Colonic mucosa (tissue), 4 donors: ENCODE measurements at regions not wholly inside any gene's neighbourhood (a gene's known extent, or its start where the extent isn't known, plus 50 kb on each side); places are given as distances from the start of the nearest gene placed in this dataset.

ENCODE experiments used
- DNase-seq: peaks from one replicate; pipeline ENCODE4 v3.0.0-alpha.2; 2020
- H3K27ac ChIP-seq: fragments of 200-600 bp; one replicate; pipeline ENCODE4 v1.8.0; 2021
- H3K27me3 ChIP-seq: fragments of 200-600 bp; one replicate; pipeline ENCODE4 v1.8.0; 2021
- H3K36me3 ChIP-seq: fragments of 200-600 bp; one replicate; pipeline ENCODE4 v1.8.0; 2021
- H3K4me1 ChIP-seq: fragments of 200-600 bp; one replicate; pipeline ENCODE4 v1.8.0; 2021; ENCODE audit warnings: mild to moderate bottlenecking
- H3K4me3 ChIP-seq: fragments of 200-600 bp; one replicate; pipeline ENCODE4 v1.8.0; 2021
- H3K9ac ChIP-seq, 2 donors: one replicate each; pipeline ENCODE4 v1.7.0; 2013; ENCODE audit warnings: control low read depth in 2 of 2, low read depth in 2 of 2, low read length in 2 of 2
- H3K9me3 ChIP-seq: fragments of 200-600 bp; one replicate; pipeline ENCODE4 v1.8.0; 2021
- intact Hi-C: fragments of 100-400 bp; cut with DNase I; formaldehyde crosslinking; loops from one replicate; pipeline ENCODE4 v1.14.1; 2022
- TF ChIP-seq, protein P1 (sequence below): fragments of 200-600 bp; IDR thresholded peaks from one replicate; pipeline ENCODE4 v1.8.0; 2022; ENCODE audit warnings: antibody characterized with exemption, mild to moderate bottlenecking
- donor health status: healthy.
- donor health status: DM: no; HTN: no; CAD: no.
- donor health status: DM: no; HTN: no; CAD: no.

DNA sequence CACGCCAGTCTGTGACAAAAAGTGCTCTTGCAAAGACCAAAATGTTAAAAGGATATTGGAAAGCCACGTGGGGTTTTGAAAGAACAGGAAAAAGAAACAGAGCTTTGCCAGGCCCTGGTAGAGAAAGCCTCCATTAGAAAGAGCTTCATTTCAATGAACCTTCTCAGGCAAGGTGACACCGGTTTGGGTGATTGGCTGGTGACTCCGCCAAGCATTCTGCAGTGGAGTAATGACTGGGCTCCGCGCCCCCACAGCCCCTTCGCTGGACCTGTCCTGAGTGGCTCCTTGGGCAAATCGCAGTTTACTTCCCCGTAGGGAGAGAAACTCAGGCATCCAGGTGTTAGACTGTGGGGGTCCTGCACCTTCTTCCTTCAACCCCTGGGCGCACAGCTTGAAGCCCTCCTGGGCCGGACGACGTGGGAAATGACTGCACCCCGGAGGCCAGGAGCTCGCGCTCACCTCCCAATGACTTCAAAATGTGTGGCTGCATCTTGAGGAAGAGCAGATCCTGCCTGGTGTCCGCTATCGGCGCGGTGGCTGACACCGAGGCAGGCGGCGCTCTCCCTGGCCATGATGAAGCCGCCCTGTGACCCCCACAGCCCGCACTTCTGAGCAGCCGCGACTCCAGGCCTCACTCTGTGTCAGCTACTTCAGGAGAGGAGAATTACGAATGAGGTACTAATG is 444.6 kb upstream of the SGCG start:
- Histone ChIP-seq H3K27me3 (no peaks in the 10 kb centered on the region), H3K9me3 (no peaks in the 10 kb centered on the region), H3K9ac (no peak overlapping the region), H3K27ac (no peak overlapping the region), H3K4me3 (no peak overlapping the region), H3K4me1 (no peaks in the 10 kb centered on the region), H3K36me3 (no peaks in the 10 kb centered on the region)
- no peak for DNase-seq
- TF ChIP-seq, protein P1, sequence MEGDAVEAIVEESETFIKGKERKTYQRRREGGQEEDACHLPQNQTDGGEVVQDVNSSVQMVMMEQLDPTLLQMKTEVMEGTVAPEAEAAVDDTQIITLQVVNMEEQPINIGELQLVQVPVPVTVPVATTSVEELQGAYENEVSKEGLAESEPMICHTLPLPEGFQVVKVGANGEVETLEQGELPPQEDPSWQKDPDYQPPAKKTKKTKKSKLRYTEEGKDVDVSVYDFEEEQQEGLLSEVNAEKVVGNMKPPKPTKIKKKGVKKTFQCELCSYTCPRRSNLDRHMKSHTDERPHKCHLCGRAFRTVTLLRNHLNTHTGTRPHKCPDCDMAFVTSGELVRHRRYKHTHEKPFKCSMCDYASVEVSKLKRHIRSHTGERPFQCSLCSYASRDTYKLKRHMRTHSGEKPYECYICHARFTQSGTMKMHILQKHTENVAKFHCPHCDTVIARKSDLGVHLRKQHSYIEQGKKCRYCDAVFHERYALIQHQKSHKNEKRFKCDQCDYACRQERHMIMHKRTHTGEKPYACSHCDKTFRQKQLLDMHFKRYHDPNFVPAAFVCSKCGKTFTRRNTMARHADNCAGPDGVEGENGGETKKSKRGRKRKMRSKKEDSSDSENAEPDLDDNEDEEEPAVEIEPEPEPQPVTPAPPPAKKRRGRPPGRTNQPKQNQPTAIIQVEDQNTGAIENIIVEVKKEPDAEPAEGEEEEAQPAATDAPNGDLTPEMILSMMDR = no peak
- intact Hi-C loops = no loop called here

DNA sequence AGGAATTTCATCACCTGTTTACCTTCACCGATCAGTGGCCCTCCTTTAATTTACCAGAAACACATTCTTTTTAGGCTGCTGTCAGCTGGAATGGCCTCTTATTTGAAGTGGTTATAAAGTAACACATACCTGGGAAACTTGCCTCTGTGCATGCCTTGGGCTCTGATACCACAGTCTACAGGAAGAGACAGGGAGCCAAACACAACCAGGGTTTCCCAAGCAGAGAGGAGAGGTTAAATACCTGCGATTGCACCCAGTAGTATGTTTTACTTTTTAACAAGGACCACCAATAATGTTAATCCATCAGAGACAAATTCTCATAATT is 444.0 kb upstream of the SGCG start:
- intact Hi-C loops = no loop called here
- no peaks in the 10 kb centered on the region for H3K27me3 ChIP-seq
- no peak overlapping the region for H3K27ac ChIP-seq
- no peak overlapping the region for H3K4me3 ChIP-seq
- H3K9me3 ChIP-seq = no peaks in the 10 kb centered on the region
- TF ChIP-seq, protein P1 = no peak
- H3K4me1 ChIP-seq = no peaks in the 10 kb centered on the region
- DNase-seq = no peak
- no peaks in the 10 kb centered on the region for H3K36me3 ChIP-seq
- no peak overlapping the region for H3K9ac ChIP-seq

DNA sequence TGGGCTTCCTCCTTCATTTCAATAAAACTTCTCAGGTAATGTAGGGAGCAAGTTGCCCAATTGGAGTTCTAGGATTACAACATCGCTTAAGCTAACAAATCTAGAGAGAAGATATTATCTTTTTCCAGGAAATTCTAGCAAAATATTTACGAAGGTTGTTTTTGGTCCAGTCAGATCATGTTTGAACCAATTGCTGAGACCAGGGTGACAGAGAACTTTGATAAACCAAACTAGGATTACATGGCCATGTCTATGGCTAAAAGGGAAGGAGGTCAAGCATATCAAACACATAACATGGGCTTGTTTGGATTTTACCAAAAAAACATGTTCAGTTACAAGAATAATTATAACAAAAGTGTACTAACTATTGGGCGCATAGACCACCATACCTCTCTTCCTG is 442.4 kb upstream of the SGCG start:
- Histone ChIP-seq H3K9me3 (no peaks in the 10 kb centered on the region), H3K27me3 (no peaks in the 10 kb centered on the region), H3K4me3 (no peak overlapping the region), H3K27ac (no peak overlapping the region), H3K36me3 (no peaks in the 10 kb centered on the region), H3K9ac (no peak overlapping the region), H3K4me1 (no peaks in the 10 kb centered on the region)
- no peak for DNase-seq
- TF ChIP-seq, protein P1 = no peak
- intact Hi-C loops = no loop called here

DNA sequence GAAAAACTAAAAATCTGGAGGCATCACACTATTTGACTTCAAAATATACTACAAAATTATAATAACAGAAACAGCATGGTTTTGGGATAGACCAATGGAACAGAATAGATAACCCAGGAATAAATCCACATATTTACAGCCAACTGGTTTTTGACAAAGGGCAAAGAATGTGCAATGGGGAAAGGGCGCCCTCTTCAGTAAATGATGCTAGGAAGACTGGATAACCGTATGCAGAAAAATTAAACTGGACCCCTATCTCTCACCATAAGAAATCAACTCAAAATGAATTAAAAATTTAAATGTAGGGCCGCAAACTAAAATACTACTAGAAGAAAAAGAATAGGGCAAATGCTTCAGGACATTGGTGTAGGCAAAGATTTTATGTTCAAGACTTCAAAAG is 440.5 kb upstream of the SGCG start:
- no peaks in the 10 kb centered on the region for H3K9me3 ChIP-seq
- H3K4me1 ChIP-seq = no peaks in the 10 kb centered on the region
- intact Hi-C loops = no loop called here
- H3K27ac ChIP-seq = no peak overlapping the region
- no peak overlapping the region for H3K9ac ChIP-seq
- DNase-seq = no peak
- TF ChIP-seq, protein P1 = no peak
- no peaks in the 10 kb centered on the region for H3K27me3 ChIP-seq
- H3K4me3 ChIP-seq = no peak overlapping the region
- no peaks in the 10 kb centered on the region for H3K36me3 ChIP-seq

DNA sequence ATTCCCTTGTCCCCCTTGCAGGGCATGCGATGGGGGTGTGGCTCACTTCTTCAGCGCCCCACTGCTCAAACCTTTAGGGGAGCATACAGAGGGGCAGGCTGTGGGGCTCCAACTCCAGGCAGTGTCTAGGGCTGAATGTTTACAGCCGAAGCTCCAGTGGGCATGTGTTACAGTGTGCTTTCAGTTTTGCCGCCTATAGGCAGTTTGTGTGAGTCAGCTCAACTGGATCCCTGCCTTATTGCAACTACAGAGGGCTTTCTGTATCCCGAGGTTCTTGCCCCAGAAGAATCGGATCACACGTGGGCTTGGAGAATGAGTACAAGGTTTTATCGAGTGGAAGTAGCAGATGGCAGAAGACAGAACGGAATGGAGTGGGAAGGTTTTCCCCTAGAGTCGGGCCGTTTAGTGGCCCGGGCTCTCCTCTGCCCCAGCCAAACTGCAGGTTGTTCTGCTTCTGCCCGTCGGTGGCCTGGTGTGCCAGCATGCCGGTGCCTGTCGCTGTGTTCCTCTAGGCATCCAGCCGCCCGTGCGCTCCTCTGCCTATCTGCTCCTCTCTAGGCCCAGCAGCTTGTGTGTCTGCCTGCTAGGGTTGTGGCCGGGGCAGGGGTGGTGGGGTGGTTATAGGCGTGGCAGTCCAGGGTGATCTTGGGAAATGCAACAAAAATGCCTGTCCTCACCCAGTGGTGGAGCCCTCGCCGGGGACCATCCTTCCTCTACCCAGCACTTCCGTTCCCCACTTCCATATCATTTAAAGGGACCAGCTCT is 435.9 kb upstream of the SGCG start:
- no peak for DNase-seq
- H3K9me3 ChIP-seq = no peaks in the 10 kb centered on the region
- no peak overlapping the region for H3K9ac ChIP-seq
- H3K4me3 ChIP-seq = no peak overlapping the region
- intact Hi-C loops = no loop called here
- no peaks in the 10 kb centered on the region for H3K4me1 ChIP-seq
- TF ChIP-seq, protein P1 = no peak
- no peaks in the 10 kb centered on the region for H3K36me3 ChIP-seq
- H3K27ac ChIP-seq = no peak overlapping the region
- H3K27me3 ChIP-seq = no peaks in the 10 kb centered on the region
